PC-3 (cell line): ENCODE measurements at regions not wholly inside any gene's neighbourhood (a gene's known extent, or its start where the extent isn't known, plus 50 kb on each side); places are given as distances from the start of the nearest gene placed in this dataset.

Experiments used
- ATAC-seq: fragments of 200-7000 bp; cut with Tn5 transposase; 2 replicates; pipeline ENCODE4 v1.9.1; 2020; ENCODE audit warnings: mild to moderate bottlenecking, moderate library complexity
- BruUV-seq: library from RNA; stranded (reverse); fragments of 400-500 nt; replicated peaks from 2 replicates; lab custom pipeline; 2021; lab: Mats Ljungman, UMichigan
- CTCF ChIA-PET: fragments of 300-600 bp; sonication (Branson Sonifier 250); formaldehyde crosslinking; loops from one replicate; lab custom pipeline; 2022; ENCODE audit warnings: antibody characterized with exemption; lab: Charles Lee
- POLR2A ChIA-PET: fragments of 300-600 bp; sonication (Branson Sonifier 250); formaldehyde crosslinking; loops from one replicate; lab custom pipeline; 2022; ENCODE audit warnings: antibody characterized with exemption; ENCODE audit not compliant: unreplicated experiment; lab: Charles Lee
- DNase-seq: peaks from one replicate; pipeline ENCODE4 v3.0.0-alpha.2; 2015
- H2AFZ ChIP-seq: fragments of 300-600 bp; sonication (generic); 2 replicates; pipeline ENCODE4 v1.6.0; 2016; ENCODE audit warnings: antibody characterized with exemption, low read length
- H3F3A ChIP-seq: fragments of 300-600 bp; sonication (generic); one replicate; pipeline ENCODE4 v1.6.0; 2017; ENCODE audit warnings: antibody characterized with exemption, low read length, control low read depth, mild to moderate bottlenecking; ENCODE audit not compliant: unreplicated experiment
- H3K27ac ChIP-seq: fragments of 300-600 bp; sonication (generic); 2 replicates; pipeline ENCODE4 v1.5.1; 2016; ENCODE audit warnings: mild to moderate bottlenecking, low read length
- H3K27me3 ChIP-seq: fragments of 300-600 bp; sonication (generic); 2 replicates; pipeline ENCODE4 v1.6.1; 2016; ENCODE audit warnings: low read length, mixed read lengths
- H3K36me3 ChIP-seq: fragments of 300-600 bp; sonication (generic); 2 replicates; pipeline ENCODE4 v1.6.1; 2016; ENCODE audit warnings: low read depth, mixed run types, low read length, mixed read lengths
- H3K4me1 ChIP-seq: fragments of 300-600 bp; sonication (generic); 2 replicates; pipeline ENCODE4 v1.5.1; 2016; ENCODE audit warnings: low read length; ENCODE audit not compliant: insufficient read depth
- H3K4me2 ChIP-seq: fragments of 300-600 bp; sonication (generic); 2 replicates; pipeline ENCODE4 v1.6.0; 2016; ENCODE audit warnings: low read length
- H3K4me3 ChIP-seq: fragments of 300-600 bp; sonication (generic); 2 replicates; pipeline ENCODE4 v1.5.1; 2016; ENCODE audit warnings: mild to moderate bottlenecking, low read length, mixed read lengths
- H3K79me2 ChIP-seq: fragments of 300-600 bp; sonication (generic); 2 replicates; pipeline ENCODE4 v1.6.1; 2017; ENCODE audit warnings: low read length, mixed read lengths
- H3K9ac ChIP-seq: fragments of 300-600 bp; sonication (generic); 2 replicates; pipeline ENCODE4 v1.6.0; 2016; ENCODE audit warnings: mild to moderate bottlenecking, low read length
- H3K9me2 ChIP-seq: fragments of 300-600 bp; sonication (generic); replicated peaks from 2 replicates; pipeline ENCODE4 v1.6.1; 2016; ENCODE audit warnings: mixed run types, low read length, mixed read lengths
- H3K9me3 ChIP-seq: fragments of 300-600 bp; sonication (generic); 2 replicates; pipeline ENCODE4 v1.6.1; 2016; ENCODE audit warnings: low read length, mixed read lengths
- H4K20me1 ChIP-seq: fragments of 300-600 bp; sonication (generic); 2 replicates; pipeline ENCODE4 v1.6.1; 2016; ENCODE audit warnings: low read length, mixed read lengths
- EZH2 ChIP-seq: fragments of 300-600 bp; sonication (generic); IDR thresholded peaks from one replicate; pipeline ENCODE4 v1.6.1; 2017; ENCODE audit warnings: antibody characterized with exemption, mild to moderate bottlenecking, low read length; ENCODE audit not compliant: unreplicated experiment
- EZH2phosphoT487 ChIP-seq: fragments of 300-600 bp; sonication (generic); IDR thresholded peaks from 2 replicates; pipeline ENCODE4 v1.6.1; 2018; ENCODE audit warnings: mild to moderate bottlenecking, antibody characterized with exemption, low read length, borderline replicate concordance
- intact Hi-C: fragments of 100-400 bp; cut with micrococcal nuclease; formaldehyde crosslinking; loops from 2 replicates; pipeline ENCODE4 v1.9.0; 2023
- TF ChIP-seq, protein P1 (sequence below): fragments of 300-600 bp; sonication (generic); conservative IDR thresholded peaks from 2 replicates; pipeline ENCODE4 v1.5.1; 2017; ENCODE audit warnings: antibody characterized with exemption, low read depth, mild to moderate bottlenecking, low read length

DNA sequence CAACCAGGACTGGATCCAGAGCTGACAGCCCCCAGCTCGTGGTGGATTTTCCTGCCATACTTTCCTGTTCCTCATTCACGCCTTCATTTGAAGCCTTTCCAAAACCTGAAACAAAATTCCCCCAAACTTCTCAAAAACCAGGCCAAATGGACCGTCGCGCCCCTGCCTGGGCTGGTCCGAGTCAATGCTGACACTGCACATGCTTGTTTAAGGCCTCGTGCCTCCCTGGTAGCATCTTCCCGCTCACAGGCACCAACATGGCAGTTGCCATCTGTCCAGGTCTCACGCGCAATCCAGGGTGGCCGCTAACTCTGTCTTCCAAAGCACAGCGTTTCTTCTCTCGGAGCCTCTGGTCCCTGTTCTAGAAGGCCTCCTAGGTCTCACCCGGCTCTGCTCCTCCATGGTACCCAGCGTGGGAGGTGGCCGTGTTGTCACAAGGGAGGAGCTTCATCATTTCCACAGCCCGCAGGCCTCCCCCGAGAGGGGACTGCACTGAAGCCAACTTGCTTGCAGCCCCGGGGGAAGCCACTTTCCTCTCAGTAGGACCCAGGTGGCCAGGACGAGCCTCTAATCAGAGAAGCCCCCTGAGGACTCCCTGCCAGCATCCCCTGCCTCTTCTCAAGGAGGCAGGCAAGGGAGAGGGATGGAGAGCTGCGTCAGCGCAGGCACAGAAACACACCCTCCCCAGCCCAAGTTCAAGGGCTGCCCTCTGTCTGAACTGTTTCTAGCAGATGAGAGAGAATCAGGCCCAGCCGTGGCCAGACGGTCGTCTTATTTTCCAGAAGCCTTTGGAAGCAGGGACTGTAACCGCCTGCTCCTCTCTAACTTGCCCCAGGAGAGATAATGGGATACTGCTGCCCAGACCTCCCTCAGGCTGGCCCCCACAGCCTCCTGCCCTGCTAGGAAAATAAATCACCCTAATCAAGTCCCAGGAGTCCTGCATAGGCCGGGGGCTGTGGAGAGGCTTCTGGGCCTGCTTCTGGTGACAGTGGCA, 152.8 kb upstream of the TLE3 start:
- intact Hi-C loops = no loop called here
- no TSS peak for BruUV-seq
- H3F3A ChIP-seq = no peaks in the 10 kb centered on the region
- no peaks in the 10 kb centered on the region for H4K20me1 ChIP-seq
- CTCF ChIA-PET = no interaction called here
- DNase-seq (no peak), ATAC-seq (no peak)
- TF ChIP-seq EZH2 (no peak), EZH2phosphoT487 (no peak)
- TF ChIP-seq, protein P1, sequence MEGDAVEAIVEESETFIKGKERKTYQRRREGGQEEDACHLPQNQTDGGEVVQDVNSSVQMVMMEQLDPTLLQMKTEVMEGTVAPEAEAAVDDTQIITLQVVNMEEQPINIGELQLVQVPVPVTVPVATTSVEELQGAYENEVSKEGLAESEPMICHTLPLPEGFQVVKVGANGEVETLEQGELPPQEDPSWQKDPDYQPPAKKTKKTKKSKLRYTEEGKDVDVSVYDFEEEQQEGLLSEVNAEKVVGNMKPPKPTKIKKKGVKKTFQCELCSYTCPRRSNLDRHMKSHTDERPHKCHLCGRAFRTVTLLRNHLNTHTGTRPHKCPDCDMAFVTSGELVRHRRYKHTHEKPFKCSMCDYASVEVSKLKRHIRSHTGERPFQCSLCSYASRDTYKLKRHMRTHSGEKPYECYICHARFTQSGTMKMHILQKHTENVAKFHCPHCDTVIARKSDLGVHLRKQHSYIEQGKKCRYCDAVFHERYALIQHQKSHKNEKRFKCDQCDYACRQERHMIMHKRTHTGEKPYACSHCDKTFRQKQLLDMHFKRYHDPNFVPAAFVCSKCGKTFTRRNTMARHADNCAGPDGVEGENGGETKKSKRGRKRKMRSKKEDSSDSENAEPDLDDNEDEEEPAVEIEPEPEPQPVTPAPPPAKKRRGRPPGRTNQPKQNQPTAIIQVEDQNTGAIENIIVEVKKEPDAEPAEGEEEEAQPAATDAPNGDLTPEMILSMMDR = no peak
- no peak overlapping the region for H3K4me3 ChIP-seq
- no peak overlapping the region for H3K4me2 ChIP-seq
- H3K27me3 ChIP-seq = 0 out of 2 replicates have a peak, but pooled peaks cover 5% of the 10 kb centered on the region
- H3K9ac ChIP-seq = no peak overlapping the region
- no peaks in the 10 kb centered on the region for H3K9me3 ChIP-seq
- peaks cover 11% of the 10 kb centered on the region for H3K4me1 ChIP-seq
- H3K9me2 ChIP-seq = no peaks in the 10 kb centered on the region
- no peak overlapping the region for H3K27ac ChIP-seq
- POLR2A ChIA-PET = no interaction called here
- H3K36me3 ChIP-seq = no peaks in the 10 kb centered on the region
- H3K79me2 ChIP-seq = no peaks in the 10 kb centered on the region
- no peak overlapping the region for H2AFZ ChIP-seq

DNA sequence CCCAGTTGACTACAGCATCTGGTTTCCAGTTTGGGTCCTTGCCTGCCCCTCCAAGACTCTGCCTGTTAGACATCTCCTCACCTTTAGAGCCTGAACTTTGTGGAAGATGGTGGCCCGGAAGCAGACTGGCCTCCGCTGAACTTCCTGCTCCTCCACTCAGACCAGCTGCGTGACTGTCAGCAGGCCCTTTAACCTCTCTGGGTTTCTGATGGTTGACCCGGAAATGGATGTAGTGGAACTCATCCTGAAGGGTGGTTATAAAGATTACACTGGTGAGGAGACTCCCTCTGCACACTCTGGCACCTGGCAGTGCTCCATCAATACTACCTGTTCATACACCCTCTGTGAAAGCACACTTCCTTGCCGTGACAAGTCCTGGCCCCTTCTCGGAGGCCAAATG, 151.9 kb upstream of the TLE3 start:
- H3K27me3 ChIP-seq = 0 out of 2 replicates have a peak, but pooled peaks cover 5% of the 10 kb centered on the region
- no peaks in the 10 kb centered on the region for H3F3A ChIP-seq
- no peaks in the 10 kb centered on the region for H4K20me1 ChIP-seq
- no peaks in the 10 kb centered on the region for H3K9me3 ChIP-seq
- no peak overlapping the region for H3K27ac ChIP-seq
- no peaks in the 10 kb centered on the region for H3K79me2 ChIP-seq
- no peak overlapping the region for H3K4me2 ChIP-seq
- DNase-seq (no peak), ATAC-seq (no peak)
- ChIA-PET POLR2A (no interaction called here), CTCF (no interaction called here)
- TF ChIP-seq EZH2phosphoT487 (no peak), EZH2 (no peak)
- TF ChIP-seq, protein P1 = no peak
- H3K36me3 ChIP-seq = no peaks in the 10 kb centered on the region
- H3K9me2 ChIP-seq = no peaks in the 10 kb centered on the region
- H3K4me3 ChIP-seq = no peak overlapping the region
- H3K4me1 ChIP-seq = peaks cover 11% of the 10 kb centered on the region
- no TSS peak for BruUV-seq
- intact Hi-C loops = no loop called here
- no peak overlapping the region for H2AFZ ChIP-seq
- H3K9ac ChIP-seq = no peak overlapping the region
